ENCODE measurements at regions not wholly inside any gene's neighbourhood (a gene's known extent, or its start where the extent isn't known, plus 50 kb on each side); places are given as distances from the start of the nearest gene placed in this dataset.

DNA sequence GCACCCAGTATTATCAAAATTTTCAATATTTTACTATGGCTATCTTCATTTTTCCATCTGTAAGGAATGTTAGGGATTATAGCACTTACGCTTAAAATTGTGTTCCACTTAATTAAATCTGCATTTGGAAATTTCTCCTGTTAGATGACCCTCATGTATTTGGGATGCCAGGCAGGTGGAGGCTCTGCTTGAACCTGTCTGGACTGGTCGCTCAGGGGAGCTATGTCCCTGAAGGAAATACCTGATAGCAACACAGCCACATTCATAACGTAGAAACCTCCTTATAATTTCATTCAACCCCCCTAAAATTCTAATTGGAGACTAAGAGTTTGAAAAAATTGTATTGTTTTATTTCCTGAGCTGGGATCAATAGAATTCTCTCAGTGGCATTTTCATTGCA, 636.0 kb upstream of the MMS22L start:
- Histone ChIP-seq H3K4me1 (ENCODE audit: low read length) (no peaks in the 10 kb centered on the region), H3K9me2 (replicated peaks; ENCODE audit: insufficient read depth, low read length) (no peaks in the 10 kb centered on the region), H3K4me3 (ENCODE audit: low read length) (no peak overlapping the region), H3K9ac (ENCODE audit: low read length) (no peak overlapping the region), H4K20me1 (ENCODE audit: insufficient read depth, low read length) (no peaks in the 10 kb centered on the region), H3F3A (ENCODE audit: insufficient read depth, low read length) (no peaks in the 10 kb centered on the region), H3K27me3 (replicated peaks; ENCODE audit: insufficient read depth, low read length) (no peaks in the 10 kb centered on the region), H3K27ac (ENCODE audit: low read length) (no peak overlapping the region), H3K9me3 (replicated peaks; ENCODE audit: insufficient read depth, low read length) (no peaks in the 10 kb centered on the region), H3K4me2 (ENCODE audit: low read depth, low read length) (no peak overlapping the region), H3K36me3 (replicated peaks; ENCODE audit: insufficient read depth, low read length) (no peaks in the 10 kb centered on the region), H2AFZ (ENCODE audit: low read length) (no peak overlapping the region), H3K79me2 (ENCODE audit: low read length) (no peaks in the 10 kb centered on the region)
- DNase-seq = no peak
- TF ChIP-seq EZH2 (optimal IDR thresholded peaks at IDR 0.05; ENCODE audit: low read depth, low read length) (no peak), EZH2phosphoT487 (IDR thresholded peaks at IDR 0.05; ENCODE audit: low read length) (no peak)
- TF ChIP-seq, protein P1, sequence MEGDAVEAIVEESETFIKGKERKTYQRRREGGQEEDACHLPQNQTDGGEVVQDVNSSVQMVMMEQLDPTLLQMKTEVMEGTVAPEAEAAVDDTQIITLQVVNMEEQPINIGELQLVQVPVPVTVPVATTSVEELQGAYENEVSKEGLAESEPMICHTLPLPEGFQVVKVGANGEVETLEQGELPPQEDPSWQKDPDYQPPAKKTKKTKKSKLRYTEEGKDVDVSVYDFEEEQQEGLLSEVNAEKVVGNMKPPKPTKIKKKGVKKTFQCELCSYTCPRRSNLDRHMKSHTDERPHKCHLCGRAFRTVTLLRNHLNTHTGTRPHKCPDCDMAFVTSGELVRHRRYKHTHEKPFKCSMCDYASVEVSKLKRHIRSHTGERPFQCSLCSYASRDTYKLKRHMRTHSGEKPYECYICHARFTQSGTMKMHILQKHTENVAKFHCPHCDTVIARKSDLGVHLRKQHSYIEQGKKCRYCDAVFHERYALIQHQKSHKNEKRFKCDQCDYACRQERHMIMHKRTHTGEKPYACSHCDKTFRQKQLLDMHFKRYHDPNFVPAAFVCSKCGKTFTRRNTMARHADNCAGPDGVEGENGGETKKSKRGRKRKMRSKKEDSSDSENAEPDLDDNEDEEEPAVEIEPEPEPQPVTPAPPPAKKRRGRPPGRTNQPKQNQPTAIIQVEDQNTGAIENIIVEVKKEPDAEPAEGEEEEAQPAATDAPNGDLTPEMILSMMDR (IDR thresholded peaks at IDR 0.05; ENCODE audit: low read length) = no peak

DNA sequence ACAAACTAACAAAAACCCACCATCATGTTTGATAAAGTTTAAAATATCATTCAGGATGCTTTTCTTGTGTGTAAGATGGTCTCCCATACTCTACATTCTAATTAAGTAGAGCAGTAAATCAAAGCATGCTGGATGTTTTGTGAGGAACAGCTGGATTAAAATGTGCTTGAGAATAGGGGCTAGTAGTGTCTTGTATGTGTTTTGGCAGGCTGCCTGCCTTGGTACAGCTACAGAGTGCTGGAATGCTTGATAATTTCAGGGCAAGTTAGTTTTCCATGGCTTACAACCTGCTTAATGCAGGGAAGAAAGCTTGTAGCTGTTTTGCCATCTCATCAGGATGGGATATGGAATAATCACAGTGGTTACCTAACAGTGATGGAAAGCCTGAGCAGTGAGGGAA, 636.6 kb upstream of the MMS22L start:
- Histone ChIP-seq H2AFZ (ENCODE audit: low read length) (no peak overlapping the region), H4K20me1 (ENCODE audit: insufficient read depth, low read length) (no peaks in the 10 kb centered on the region), H3K4me3 (ENCODE audit: low read length) (no peak overlapping the region), H3K4me1 (ENCODE audit: low read length) (no peaks in the 10 kb centered on the region), H3K79me2 (ENCODE audit: low read length) (no peaks in the 10 kb centered on the region), H3K9me3 (replicated peaks; ENCODE audit: insufficient read depth, low read length) (no peaks in the 10 kb centered on the region), H3K27ac (ENCODE audit: low read length) (no peak overlapping the region), H3K9me2 (replicated peaks; ENCODE audit: insufficient read depth, low read length) (no peaks in the 10 kb centered on the region), H3K27me3 (replicated peaks; ENCODE audit: insufficient read depth, low read length) (no peaks in the 10 kb centered on the region), H3F3A (ENCODE audit: insufficient read depth, low read length) (no peaks in the 10 kb centered on the region), H3K36me3 (replicated peaks; ENCODE audit: insufficient read depth, low read length) (no peaks in the 10 kb centered on the region), H3K4me2 (ENCODE audit: low read depth, low read length) (no peak overlapping the region), H3K9ac (ENCODE audit: low read length) (no peak overlapping the region)
- TF ChIP-seq EZH2 (optimal IDR thresholded peaks at IDR 0.05; ENCODE audit: low read depth, low read length) (no peak), EZH2phosphoT487 (IDR thresholded peaks at IDR 0.05; ENCODE audit: low read length) (no peak)
- TF ChIP-seq, protein P1 (IDR thresholded peaks at IDR 0.05; ENCODE audit: low read length) = no peak
- DNase-seq = no peak

DNA sequence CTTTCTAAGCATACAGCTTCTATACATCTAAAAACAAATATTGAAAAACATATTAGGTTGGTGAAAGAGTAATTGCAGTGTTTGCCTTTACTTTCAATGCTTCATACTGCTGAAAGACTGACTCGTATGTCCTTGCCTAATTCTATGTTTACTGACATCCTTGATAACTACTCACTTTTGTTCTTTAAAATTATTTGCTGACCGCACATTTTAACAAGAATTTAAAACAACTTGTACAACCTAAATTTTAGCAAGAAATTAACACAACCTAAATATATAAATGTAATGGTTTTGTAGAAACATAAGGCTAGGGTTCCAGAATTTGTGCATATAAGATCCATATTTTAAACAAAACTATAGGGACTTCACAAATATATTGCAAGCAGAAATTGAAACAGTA, 640.2 kb upstream of the MMS22L start:
- Histone ChIP-seq H3K9me2 (replicated peaks; ENCODE audit: insufficient read depth, low read length) (no peaks in the 10 kb centered on the region), H4K20me1 (ENCODE audit: insufficient read depth, low read length) (no peaks in the 10 kb centered on the region), H3K4me1 (ENCODE audit: low read length) (no peaks in the 10 kb centered on the region), H3K36me3 (replicated peaks; ENCODE audit: insufficient read depth, low read length) (no peaks in the 10 kb centered on the region), H3F3A (ENCODE audit: insufficient read depth, low read length) (no peaks in the 10 kb centered on the region), H3K9me3 (replicated peaks; ENCODE audit: insufficient read depth, low read length) (no peaks in the 10 kb centered on the region), H3K79me2 (ENCODE audit: low read length) (no peaks in the 10 kb centered on the region), H3K4me3 (ENCODE audit: low read length) (no peak overlapping the region), H2AFZ (ENCODE audit: low read length) (no peak overlapping the region), H3K4me2 (ENCODE audit: low read depth, low read length) (no peak overlapping the region), H3K27ac (ENCODE audit: low read length) (no peak overlapping the region), H3K27me3 (replicated peaks; ENCODE audit: insufficient read depth, low read length) (no peaks in the 10 kb centered on the region), H3K9ac (ENCODE audit: low read length) (no peak overlapping the region)
- no peak for DNase-seq
- no peak for TF ChIP-seq EZH2 (optimal IDR thresholded peaks at IDR 0.05; ENCODE audit: low read depth, low read length)
- TF ChIP-seq EZH2phosphoT487 (IDR thresholded peaks at IDR 0.05; ENCODE audit: low read length) = no peak
- TF ChIP-seq, protein P1 (IDR thresholded peaks at IDR 0.05; ENCODE audit: low read length) = no peak

All from MM.1S (cell line).